Caco-2 (cell line): ENCODE measurements at regions not wholly inside any gene's neighbourhood (a gene's known extent, or its start where the extent isn't known, plus 50 kb on each side); places are given as distances from the start of the nearest gene placed in this dataset.
"Not testable (repeated sequence)": the region's sequence is repeated elsewhere in the genome, so short reads cannot be mapped to it uniquely, and the experiment has no call there.

Experiments
- BruUV-seq: library from RNA; stranded (reverse); fragments of 400-500 nt; replicated peaks from 2 replicates; lab custom pipeline; 2021; lab: Mats Ljungman, UMichigan
- CTCF ChIA-PET: fragments of 300-600 bp; sonication (Branson Sonifier 250); formaldehyde crosslinking; loops from one replicate; lab custom pipeline; 2022; ENCODE audit warnings: antibody characterized with exemption; lab: Charles Lee
- POLR2A ChIA-PET: fragments of 300-600 bp; sonication (Branson Sonifier 250); formaldehyde crosslinking; loops from one replicate; lab custom pipeline; 2022; ENCODE audit warnings: antibody characterized with exemption; lab: Charles Lee
- DNase-seq, 2 experiments: peaks; one replicate each; pipeline versions ENCODE4 v3.0.0 to v3.0.0-alpha.2; 2020 to 2022
- H3K27me3 ChIP-seq: replicated peaks from 2 replicates; pipeline ENCODE4 v1.6.0; 2011; ENCODE audit warnings: low read length; ENCODE audit not compliant: control insufficient read depth, insufficient read depth
- H3K36me3 ChIP-seq: 2 replicates; pipeline ENCODE4 v1.5.1; 2011; ENCODE audit warnings: low read length; ENCODE audit not compliant: control insufficient read depth, insufficient read depth
- H3K4me1 ChIP-seq: fragments of 250-450 bp; sonication (Bioruptor Pico); 2 replicates; pipeline ENCODE4 v1.5.1; 2020; ENCODE audit warnings: mild to moderate bottlenecking
- H3K4me3 ChIP-seq: 2 replicates; pipeline ENCODE4 v1.5.1; 2011; ENCODE audit warnings: low read depth, mild to moderate bottlenecking, control low read depth, low read length
- H3K9me3 ChIP-seq: fragments of 250-450 bp; sonication (Bioruptor Pico); 2 replicates; pipeline ENCODE4 v1.5.1; 2020; ENCODE audit warnings: mild to moderate bottlenecking, moderate library complexity
- H3K27ac Mint-ChIP-seq: one replicate; pipeline ENCODE4 v1.8.0; 2022; ENCODE audit warnings: mixed read lengths; ENCODE audit not compliant: unreplicated experiment
- H3K27me3 Mint-ChIP-seq: one replicate; pipeline ENCODE4 v1.8.0; 2022; ENCODE audit warnings: mixed read lengths; ENCODE audit not compliant: insufficient read depth, unreplicated experiment
- H3K36me3 Mint-ChIP-seq: one replicate; pipeline ENCODE4 v1.8.0; 2022; ENCODE audit warnings: mild to moderate bottlenecking, mixed read lengths; ENCODE audit not compliant: insufficient read depth, unreplicated experiment
- H3K4me1 Mint-ChIP-seq: one replicate; pipeline ENCODE4 v1.8.0; 2022; ENCODE audit warnings: low read depth, mixed read lengths; ENCODE audit not compliant: unreplicated experiment
- H3K4me3 Mint-ChIP-seq: one replicate; pipeline ENCODE4 v1.8.0; 2022; ENCODE audit warnings: mild to moderate bottlenecking, moderate library complexity, mixed read lengths; ENCODE audit not compliant: unreplicated experiment
- H3K9me3 Mint-ChIP-seq: one replicate; pipeline ENCODE4 v1.8.0; 2022; ENCODE audit warnings: mixed read lengths; ENCODE audit not compliant: unreplicated experiment
- intact Hi-C: fragments of 100-400 bp; cut with micrococcal nuclease; formaldehyde crosslinking; loops from one replicate; pipeline ENCODE4 v1.10.0; 2022; ENCODE audit not compliant: unreplicated experiment
- TF ChIP-seq, protein P1 (sequence below), 2 experiments: fragments of 200-600 bp in 1 of 2; IDR thresholded peaks; 1 replicate in 1 of 2; 2 replicates in 1 of 2; pipeline versions ENCODE4 v1.5.1 to v1.8.0; 2011 to 2022; ENCODE audit warnings: antibody characterized with exemption in 1 of 2, control low read depth in 1 of 2, inconsistent platforms in 1 of 2, low read depth in 1 of 2, low read length in 1 of 2, mild to moderate bottlenecking in 1 of 2, moderate library complexity in 1 of 2; ENCODE audit not compliant: insufficient read depth in 1 of 2, severe bottlenecking in 1 of 2, unreplicated experiment in 1 of 2

DNA sequence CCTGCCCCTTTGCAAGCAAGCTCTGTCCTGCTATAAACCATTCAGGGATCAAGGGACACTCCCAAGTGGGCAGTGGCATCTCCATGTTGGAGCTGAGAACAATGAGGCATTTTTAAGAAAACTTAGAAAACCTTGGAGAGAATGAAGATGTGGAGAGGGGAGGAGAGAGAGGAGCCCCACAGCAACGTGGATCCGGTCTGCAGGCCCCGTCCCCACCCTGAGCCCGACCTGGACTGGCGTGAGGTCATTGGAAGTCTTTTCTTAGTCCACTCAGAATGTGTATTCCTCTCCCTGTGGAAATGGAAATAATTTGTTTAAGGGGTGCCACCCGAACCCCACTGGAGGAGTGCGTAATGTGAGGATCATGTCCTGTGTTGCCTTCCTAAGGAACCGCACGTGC, 328.0 kb upstream of the COX7C start:
- H3K4me1 ChIP-seq, H3K9me3 Mint-ChIP-seq, intact Hi-C loops, H3K27me3 ChIP-seq, H3K9me3 ChIP-seq, POLR2A ChIA-PET, H3K4me3 ChIP-seq, H3K4me1 Mint-ChIP-seq, CTCF ChIA-PET, H3K4me3 Mint-ChIP-seq, H3K36me3 Mint-ChIP-seq, H3K36me3 ChIP-seq, BruUV-seq, H3K27ac Mint-ChIP-seq, H3K27me3 Mint-ChIP-seq, DNase-seq: not testable (repeated sequence)

DNA sequence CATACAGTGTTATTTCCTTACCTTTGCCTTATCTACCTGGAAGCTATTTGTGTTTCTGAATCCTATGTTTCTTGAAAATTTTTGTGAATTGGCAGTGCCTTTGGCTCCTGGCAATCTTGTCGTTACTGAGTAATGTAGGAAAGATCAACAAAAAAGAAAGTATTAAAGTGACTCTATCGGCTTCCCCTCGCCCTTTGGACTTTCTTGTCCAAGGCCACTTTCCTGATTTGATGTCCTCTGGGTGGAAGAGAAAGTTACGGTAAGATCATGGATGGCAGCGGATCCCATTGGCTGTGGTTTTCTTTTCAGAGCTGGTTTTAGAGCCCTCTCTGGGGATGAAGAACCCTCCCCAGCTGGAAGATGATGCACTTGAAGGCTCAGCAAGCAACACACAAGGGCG, 324.9 kb upstream of the COX7C start:
- H3K9me3 Mint-ChIP-seq, intact Hi-C loops, H3K27me3 Mint-ChIP-seq, H3K36me3 Mint-ChIP-seq, H3K36me3 ChIP-seq, H3K27me3 ChIP-seq, H3K4me3 ChIP-seq, CTCF ChIA-PET, POLR2A ChIA-PET, H3K4me3 Mint-ChIP-seq, BruUV-seq, H3K27ac Mint-ChIP-seq, H3K9me3 ChIP-seq, H3K4me1 ChIP-seq, DNase-seq, H3K4me1 Mint-ChIP-seq: not testable (repeated sequence)

DNA sequence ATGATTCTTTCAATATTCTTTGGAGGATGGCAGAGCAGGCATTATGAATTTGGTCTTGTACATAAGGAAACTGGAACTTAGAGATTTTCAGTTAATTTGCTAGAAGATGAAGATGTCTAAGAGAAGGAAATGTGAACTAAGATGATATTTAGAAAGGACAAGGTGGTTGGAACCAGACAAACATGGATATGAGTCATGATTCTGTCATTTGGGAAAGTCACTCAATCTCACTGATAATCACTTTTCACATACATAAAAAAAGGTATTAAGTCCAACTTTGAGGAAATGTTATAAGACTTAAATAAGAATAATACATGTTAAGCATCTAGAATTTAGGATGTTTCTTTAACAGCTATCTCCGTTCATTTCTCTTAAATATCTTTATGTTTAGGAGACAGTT, 315.1 kb upstream of the COX7C start:
- CTCF ChIA-PET, H3K4me3 Mint-ChIP-seq, H3K27me3 ChIP-seq, H3K36me3 ChIP-seq, H3K36me3 Mint-ChIP-seq, intact Hi-C loops, H3K27me3 Mint-ChIP-seq, BruUV-seq, POLR2A ChIA-PET, DNase-seq, H3K4me1 Mint-ChIP-seq, H3K9me3 ChIP-seq, H3K9me3 Mint-ChIP-seq, H3K27ac Mint-ChIP-seq, H3K4me1 ChIP-seq, H3K4me3 ChIP-seq: not testable (repeated sequence)

DNA sequence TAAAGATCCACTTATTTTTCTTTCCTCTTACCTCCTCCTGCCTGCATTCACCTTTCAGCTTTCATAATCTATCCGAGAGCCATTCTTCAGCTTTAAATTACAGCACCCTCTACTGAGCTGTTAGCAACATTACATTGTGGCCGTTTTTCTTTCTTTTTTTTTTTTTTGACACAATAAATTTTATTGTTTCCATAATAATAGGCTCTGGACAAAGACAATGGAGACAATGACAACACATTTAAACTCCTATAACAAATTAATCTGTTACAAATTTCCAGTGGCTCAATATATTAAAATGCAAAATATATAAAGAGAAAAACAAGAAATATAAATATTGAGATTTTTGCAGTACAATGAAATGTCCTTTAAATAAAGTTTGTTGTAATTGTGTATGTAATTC, 312.7 kb upstream of the COX7C start:
- H3K4me3 Mint-ChIP-seq, H3K27me3 ChIP-seq, CTCF ChIA-PET, H3K9me3 ChIP-seq, H3K4me1 Mint-ChIP-seq, H3K27ac Mint-ChIP-seq, H3K36me3 ChIP-seq, H3K4me3 ChIP-seq, H3K9me3 Mint-ChIP-seq, H3K4me1 ChIP-seq, intact Hi-C loops, H3K36me3 Mint-ChIP-seq, POLR2A ChIA-PET, H3K27me3 Mint-ChIP-seq, BruUV-seq: not testable (repeated sequence)
- peak in 1 of 2 experiments; percentile 5 for DNase-seq
- TF ChIP-seq, protein P1, sequence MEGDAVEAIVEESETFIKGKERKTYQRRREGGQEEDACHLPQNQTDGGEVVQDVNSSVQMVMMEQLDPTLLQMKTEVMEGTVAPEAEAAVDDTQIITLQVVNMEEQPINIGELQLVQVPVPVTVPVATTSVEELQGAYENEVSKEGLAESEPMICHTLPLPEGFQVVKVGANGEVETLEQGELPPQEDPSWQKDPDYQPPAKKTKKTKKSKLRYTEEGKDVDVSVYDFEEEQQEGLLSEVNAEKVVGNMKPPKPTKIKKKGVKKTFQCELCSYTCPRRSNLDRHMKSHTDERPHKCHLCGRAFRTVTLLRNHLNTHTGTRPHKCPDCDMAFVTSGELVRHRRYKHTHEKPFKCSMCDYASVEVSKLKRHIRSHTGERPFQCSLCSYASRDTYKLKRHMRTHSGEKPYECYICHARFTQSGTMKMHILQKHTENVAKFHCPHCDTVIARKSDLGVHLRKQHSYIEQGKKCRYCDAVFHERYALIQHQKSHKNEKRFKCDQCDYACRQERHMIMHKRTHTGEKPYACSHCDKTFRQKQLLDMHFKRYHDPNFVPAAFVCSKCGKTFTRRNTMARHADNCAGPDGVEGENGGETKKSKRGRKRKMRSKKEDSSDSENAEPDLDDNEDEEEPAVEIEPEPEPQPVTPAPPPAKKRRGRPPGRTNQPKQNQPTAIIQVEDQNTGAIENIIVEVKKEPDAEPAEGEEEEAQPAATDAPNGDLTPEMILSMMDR (IDR thresholded peaks at IDR 0.05; ENCODE audit: insufficient read depth in 1 of 2, low read depth in 1 of 2, low read length in 1 of 2, severe bottlenecking in 1 of 2, unreplicated experiment in 1 of 2): peak; percentile 34 to 55
